ENCODE measurements at regions not wholly inside any gene's neighbourhood (a gene's known extent, or its start where the extent isn't known, plus 50 kb on each side); places are given as distances from the start of the nearest gene placed in this dataset.

DNA sequence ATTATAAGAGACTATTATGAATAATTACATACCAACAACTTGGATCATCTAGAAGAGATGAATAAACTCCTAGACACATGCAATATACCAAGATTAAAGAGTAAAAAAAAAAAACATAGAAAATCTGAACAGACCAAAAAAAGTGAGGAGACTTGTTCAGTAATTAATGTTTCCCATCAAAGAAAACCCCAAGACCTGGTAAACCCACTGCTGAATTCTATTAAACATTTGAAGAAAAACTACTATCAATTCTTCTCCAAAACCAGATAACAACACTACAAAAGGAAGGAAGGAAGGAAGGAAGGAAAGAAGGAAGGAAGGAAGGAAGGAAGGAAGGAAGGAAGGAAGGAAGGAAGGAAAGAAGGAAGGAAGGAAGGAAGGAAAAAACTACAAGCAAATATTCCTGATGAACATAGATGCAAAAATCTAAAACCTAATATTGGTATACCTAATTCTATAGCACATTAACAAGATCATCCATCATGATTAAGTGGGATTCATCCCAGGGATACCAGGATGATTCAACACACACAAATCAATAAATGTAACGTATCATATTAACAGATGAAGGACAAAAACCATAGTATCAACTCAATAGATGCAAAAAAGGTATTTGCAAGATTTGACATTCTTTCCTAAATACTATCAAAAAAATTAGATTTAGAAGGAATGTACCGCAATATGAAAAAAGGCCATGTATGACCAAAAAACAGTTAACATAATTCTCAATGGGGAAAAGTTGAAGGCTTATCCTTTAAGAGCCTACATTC lies 445.5 kb downstream of the KCNH5 start:
- TF ChIP-seq, protein P1, sequence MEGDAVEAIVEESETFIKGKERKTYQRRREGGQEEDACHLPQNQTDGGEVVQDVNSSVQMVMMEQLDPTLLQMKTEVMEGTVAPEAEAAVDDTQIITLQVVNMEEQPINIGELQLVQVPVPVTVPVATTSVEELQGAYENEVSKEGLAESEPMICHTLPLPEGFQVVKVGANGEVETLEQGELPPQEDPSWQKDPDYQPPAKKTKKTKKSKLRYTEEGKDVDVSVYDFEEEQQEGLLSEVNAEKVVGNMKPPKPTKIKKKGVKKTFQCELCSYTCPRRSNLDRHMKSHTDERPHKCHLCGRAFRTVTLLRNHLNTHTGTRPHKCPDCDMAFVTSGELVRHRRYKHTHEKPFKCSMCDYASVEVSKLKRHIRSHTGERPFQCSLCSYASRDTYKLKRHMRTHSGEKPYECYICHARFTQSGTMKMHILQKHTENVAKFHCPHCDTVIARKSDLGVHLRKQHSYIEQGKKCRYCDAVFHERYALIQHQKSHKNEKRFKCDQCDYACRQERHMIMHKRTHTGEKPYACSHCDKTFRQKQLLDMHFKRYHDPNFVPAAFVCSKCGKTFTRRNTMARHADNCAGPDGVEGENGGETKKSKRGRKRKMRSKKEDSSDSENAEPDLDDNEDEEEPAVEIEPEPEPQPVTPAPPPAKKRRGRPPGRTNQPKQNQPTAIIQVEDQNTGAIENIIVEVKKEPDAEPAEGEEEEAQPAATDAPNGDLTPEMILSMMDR (conservative IDR thresholded peaks at IDR 0.05), result no peak
- no peak overlapping the region for H3K27ac ChIP-seq

DNA sequence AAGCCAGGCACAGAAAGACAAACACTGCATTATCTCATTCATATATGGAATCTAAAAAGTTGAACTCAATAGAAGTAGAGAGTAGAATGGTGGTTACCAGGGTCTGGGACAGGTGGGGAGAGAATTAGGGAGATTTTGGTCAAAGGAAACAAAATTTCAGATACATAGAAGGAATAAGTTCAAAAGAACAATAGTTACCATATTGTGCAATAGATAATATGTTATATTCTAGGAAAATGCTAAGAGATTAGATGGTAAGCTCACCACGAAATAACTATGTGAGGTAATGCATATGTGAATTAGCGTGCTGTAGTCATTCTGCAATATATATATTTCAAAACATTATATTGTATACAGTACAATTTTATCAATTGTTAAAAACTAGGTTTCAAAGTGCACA lies 442.5 kb downstream of the KCNH5 start:
- TF ChIP-seq, protein P1 (conservative IDR thresholded peaks at IDR 0.05), result no peak

DNA sequence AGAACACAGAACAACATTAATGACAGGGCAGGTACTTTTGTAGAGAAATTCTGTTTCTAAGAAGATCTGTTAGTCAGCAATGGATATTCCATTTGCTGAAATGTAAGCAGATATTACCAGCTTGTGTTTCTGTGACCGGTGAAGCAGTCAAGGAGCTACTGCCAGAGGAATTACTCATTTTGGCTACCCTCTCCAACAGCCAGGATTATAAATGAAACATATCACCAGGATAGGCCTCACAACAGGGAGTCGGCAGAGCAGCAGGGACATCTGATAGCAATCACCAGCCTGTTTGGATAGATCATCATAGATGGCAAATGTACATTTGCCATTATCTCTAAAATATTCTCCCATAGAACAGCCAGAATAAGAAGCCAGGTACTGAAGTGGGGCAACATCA lies 440.7 kb downstream of the KCNH5 start:
- H3K27ac ChIP-seq, result no peak overlapping the region

More for the DNA sequence above, 442.5 kb downstream of the KCNH5 start:
- H3K27ac ChIP-seq, result no peak overlapping the region

DNA sequence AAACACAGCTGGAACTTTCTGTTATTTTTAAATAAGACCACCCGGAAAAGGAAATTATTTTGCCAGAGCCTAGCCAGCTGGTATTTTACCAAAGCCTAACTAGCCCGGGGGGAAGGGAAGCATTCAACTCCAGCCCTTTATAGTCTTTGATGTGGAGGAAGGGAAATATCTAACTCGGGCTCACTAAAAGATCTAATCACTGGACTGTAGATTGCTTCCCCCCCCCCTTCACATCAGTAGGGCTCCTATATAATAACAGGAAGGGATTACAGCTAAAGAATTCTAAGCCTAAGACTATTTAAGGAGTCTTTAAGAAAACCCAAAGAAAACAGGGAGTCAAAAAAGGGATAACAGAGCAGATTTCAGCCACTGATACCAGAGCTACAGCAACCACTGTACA lies 431.1 kb downstream of the KCNH5 start:
- TF ChIP-seq, protein P1 (conservative IDR thresholded peaks at IDR 0.05), result no peak
- no peak overlapping the region for H3K27ac ChIP-seq

More for the DNA sequence above, 440.7 kb downstream of the KCNH5 start:
- TF ChIP-seq, protein P1 (conservative IDR thresholded peaks at IDR 0.05), result no peak

DNA sequence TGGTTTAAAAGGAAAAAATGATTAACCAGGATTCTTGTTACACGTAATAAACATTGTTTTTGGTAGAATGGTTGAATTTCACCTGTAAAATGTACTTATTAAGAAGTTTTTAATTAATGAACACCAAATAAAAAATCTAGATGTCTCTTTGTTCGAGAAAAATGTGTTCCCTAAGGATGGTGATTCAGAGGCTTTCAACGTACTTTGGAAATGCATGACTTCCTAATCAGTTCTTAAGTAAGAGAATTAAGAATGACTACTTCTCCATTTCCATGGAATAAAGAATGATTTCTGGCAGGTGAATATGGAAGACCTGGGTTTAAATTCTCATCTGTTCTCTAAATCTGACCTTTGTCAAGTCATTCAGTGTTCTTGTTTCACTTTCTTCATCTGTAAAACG lies 428.6 kb downstream of the KCNH5 start:
- TF ChIP-seq, protein P1 (conservative IDR thresholded peaks at IDR 0.05), result no peak
- H3K27ac ChIP-seq, result no peak overlapping the region

DNA sequence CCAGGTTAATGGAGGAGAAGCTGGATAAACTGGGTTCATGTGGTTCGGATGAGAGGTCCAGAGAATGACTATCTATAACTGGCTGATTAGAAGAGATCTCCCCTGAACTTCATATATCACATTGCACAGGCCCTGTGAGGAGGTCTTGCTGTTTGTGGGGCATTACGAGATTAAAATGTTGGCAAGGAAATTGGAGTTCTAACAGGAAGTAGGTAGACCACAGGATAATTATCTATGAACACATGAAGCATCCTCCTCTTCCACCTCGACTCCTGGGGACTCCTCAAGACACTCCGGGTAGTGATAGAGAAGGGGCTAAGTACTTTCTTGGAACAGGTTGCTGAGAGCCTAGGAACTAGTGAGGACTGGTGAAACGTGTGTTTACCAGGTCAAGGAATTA lies 418.8 kb downstream of the KCNH5 start:
- no peak overlapping the region for H3K27ac ChIP-seq
- TF ChIP-seq, protein P1 (conservative IDR thresholded peaks at IDR 0.05), result no peak

DNA sequence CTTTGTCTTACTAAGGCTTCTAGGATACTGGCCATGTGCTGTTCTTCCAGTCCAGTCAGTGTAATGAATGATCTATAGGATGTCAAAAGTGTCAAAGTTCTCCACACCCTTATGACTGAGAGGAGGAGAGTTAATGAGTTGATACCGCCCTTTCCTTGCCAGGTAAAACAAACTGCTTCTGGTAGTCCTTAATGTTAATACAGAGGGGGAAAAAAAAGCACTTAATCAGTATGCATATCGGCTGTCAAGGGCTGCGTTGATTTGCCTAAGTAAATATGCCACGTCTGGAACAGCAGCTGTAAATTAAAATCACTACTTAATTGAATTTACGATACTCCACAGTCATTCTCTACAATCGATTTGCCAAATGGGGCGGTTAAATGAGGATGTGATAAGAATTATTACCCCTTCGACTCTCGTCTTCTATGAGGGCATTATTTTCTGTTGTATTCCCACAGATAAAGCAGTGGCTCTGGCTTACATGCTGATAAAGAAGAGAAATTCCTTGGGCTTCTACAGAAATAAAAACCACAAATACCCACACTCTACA lies 416.0 kb downstream of the KCNH5 start:
- TF ChIP-seq, protein P1 (conservative IDR thresholded peaks at IDR 0.05), result no peak
- no peak overlapping the region for H3K27ac ChIP-seq

Measured in VCaP (cell line).